ENCODE measurements at regions not wholly inside any gene's neighbourhood (a gene's known extent, or its start where the extent isn't known, plus 50 kb on each side); places are given as distances from the start of the nearest gene placed in this dataset.
A peak's percentile ranks its signal among the peaks of the same experiment; 100 is the strongest.

GRCh38 chr16:5557966-5558365 lies 460.4 kb upstream of the EEF2KMT start:
- DNase-seq = no peak

GRCh38 chr16:5557448-5557847 lies 459.9 kb upstream of the EEF2KMT start:
- DNase-seq = no peak

GRCh38 chr16:5556158-5556810 lies 458.7 kb upstream of the EEF2KMT start:
- DNase-seq = no peak

GRCh38 chr16:5551909-5552308 lies 454.3 kb upstream of the EEF2KMT start:
- no peak for DNase-seq

- no peak for DNase-seq
Measured at GRCh38 chr16:5549802-5550201, 452.2 kb upstream of the EEF2KMT start.

- no peak for DNase-seq
Measured at GRCh38 chr16:5541356-5541755, 443.8 kb upstream of the EEF2KMT start.

- DNase-seq = no peak
Measured at GRCh38 chr16:5537347-5537746, 439.8 kb upstream of the EEF2KMT start.

- no peak for DNase-seq
Measured at GRCh38 chr16:5533321-5533888, 435.8 kb upstream of the EEF2KMT start.

- DNase-seq = no peak
Measured at GRCh38 chr16:5527817-5528216, 430.2 kb upstream of the EEF2KMT start.

GRCh38 chr16:5526826-5527225 lies 429.2 kb upstream of the EEF2KMT start:
- no peak for DNase-seq

GRCh38 chr16:5523829-5524228 lies 426.2 kb upstream of the EEF2KMT start:
- no peak for DNase-seq

- DNase-seq = no peak
Measured at GRCh38 chr16:5516115-5516514, 418.5 kb upstream of the EEF2KMT start.

- DNase-seq = no peak
Measured at GRCh38 chr16:5512014-5512413, 414.4 kb upstream of the EEF2KMT start.

- no peak for DNase-seq
Measured at GRCh38 chr16:5510819-5511370, 413.3 kb upstream of the EEF2KMT start.

GRCh38 chr16:5509794-5510193 lies 412.2 kb upstream of the EEF2KMT start:
- DNase-seq = no peak

- no peak for DNase-seq
Measured at GRCh38 chr16:5509336-5509735, 411.7 kb upstream of the EEF2KMT start.

GRCh38 chr16:5508371-5508770 lies 410.8 kb upstream of the EEF2KMT start:
- no peak for DNase-seq

- DNase-seq = no peak
Measured at GRCh38 chr16:5506021-5506420, 408.4 kb upstream of the EEF2KMT start.

- DNase-seq = no peak
Measured at GRCh38 chr16:5505091-5505887, 407.7 kb upstream of the EEF2KMT start.

- DNase-seq = no peak
Measured at GRCh38 chr16:5504064-5504781, 406.6 kb upstream of the EEF2KMT start.

- DNase-seq = no peak
Measured at GRCh38 chr16:5502944-5503343, 405.3 kb upstream of the EEF2KMT start.

GRCh38 chr16:5502467-5502869 lies 404.9 kb upstream of the EEF2KMT start:
- peak in 1 of 2 donors; percentile 2 for DNase-seq

- no peak for DNase-seq
Measured at GRCh38 chr16:5500526-5500925, 402.9 kb upstream of the EEF2KMT start.

Data from inflammatory macrophage treated with lipopolysaccharide for 1 hour (primary cell).